ENCODE measurements at regions not wholly inside any gene's neighbourhood (a gene's known extent, or its start where the extent isn't known, plus 50 kb on each side); places are given as distances from the start of the nearest gene placed in this dataset.

DNA sequence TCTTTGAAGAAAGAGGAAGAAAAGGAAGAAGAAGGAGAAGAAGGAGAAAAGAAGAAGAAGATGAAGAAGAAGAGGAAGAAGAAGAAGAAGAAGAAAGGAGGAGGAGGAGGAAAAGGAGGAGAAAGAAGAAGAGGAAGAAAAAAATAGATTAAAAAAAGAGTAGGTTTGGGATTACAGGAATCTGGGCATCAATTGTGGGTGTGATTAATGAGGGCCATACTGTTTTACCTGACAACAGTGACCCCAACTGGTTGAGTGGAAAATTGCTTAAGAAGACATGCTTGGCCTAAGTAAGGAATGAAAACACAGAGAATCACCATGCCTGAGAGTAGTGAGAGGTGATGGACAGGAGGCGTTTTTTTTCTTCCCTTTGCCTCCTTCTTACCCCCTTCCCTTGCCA, 114.6 kb downstream of the FAM170A start:
- no peak for TF ChIP-seq POLR2AphosphoS5 (IDR thresholded peaks at IDR 0.05)
- no peak for TF ChIP-seq POLR2A (IDR thresholded peaks at IDR 0.05)
